Fibroblast of lung (primary cell): ENCODE measurements at regions not wholly inside any gene's neighbourhood (a gene's known extent, or its start where the extent isn't known, plus 50 kb on each side); places are given as distances from the start of the nearest gene placed in this dataset.

Experiments used
- DNase-seq, 2 donors: peaks; one replicate each; pipeline versions ENCODE4 v3.0.0 to v3.0.0-alpha.2; 2010; ENCODE audit warnings: low read depth in 2 of 2
- H2AFZ ChIP-seq: 2 replicates; pipeline ENCODE4 v1.5.1; 2012; ENCODE audit warnings: low read length, control low read depth, inconsistent platforms
- H3K27ac ChIP-seq: 2 replicates; pipeline ENCODE4 v1.5.1; 2011; ENCODE audit warnings: low read length, control low read depth; ENCODE audit not compliant: insufficient read depth
- H3K27me3 ChIP-seq: 2 replicates; pipeline ENCODE4 v1.5.1; 2011; ENCODE audit warnings: mild to moderate bottlenecking, low read length; ENCODE audit not compliant: control insufficient read depth, insufficient read depth
- H3K36me3 ChIP-seq: 2 replicates; pipeline ENCODE4 v1.5.1; 2011; ENCODE audit warnings: low read length; ENCODE audit not compliant: control insufficient read depth, insufficient read depth
- H3K4me1 ChIP-seq: 2 replicates; pipeline ENCODE4 v1.5.1; 2011; ENCODE audit warnings: low read length; ENCODE audit not compliant: control insufficient read depth, insufficient read depth; ENCODE audit errors: extremely low read depth
- H3K4me2 ChIP-seq: 2 replicates; pipeline ENCODE4 v1.5.1; 2011; ENCODE audit warnings: low read length, control low read depth; ENCODE audit not compliant: insufficient read depth; ENCODE audit errors: extremely low read depth
- H3K4me3 ChIP-seq, 4 experiments: fragments of 200-600 bp in 1 of 4; sonication (generic) in 1 of 4; replicated peaks in 1 of 4; 2 replicates each; pipeline ENCODE4 v1.5.1; 2011 to 2016; ENCODE audit warnings: low read length in 4 of 4, low read depth in 3 of 4, mild to moderate bottlenecking in 3 of 4, control low read depth in 2 of 4, inconsistent platforms in 1 of 4, mixed read lengths in 1 of 4; ENCODE audit not compliant: insufficient read depth in 1 of 4; ENCODE audit errors: control extremely low read depth in 1 of 4
- H3K79me2 ChIP-seq: 2 replicates; pipeline ENCODE4 v1.5.1; 2012; ENCODE audit warnings: mild to moderate bottlenecking, low read length, inconsistent platforms; ENCODE audit not compliant: control insufficient read depth, insufficient read depth
- H3K9ac ChIP-seq: 2 replicates; pipeline ENCODE4 v1.5.1; 2011; ENCODE audit warnings: mild to moderate bottlenecking, low read length, control low read depth; ENCODE audit not compliant: insufficient read depth
- H3K9me3 ChIP-seq: 2 replicates; pipeline ENCODE4 v1.5.1; 2012; ENCODE audit warnings: low read depth, low read length; ENCODE audit not compliant: control insufficient read depth, insufficient read depth
- H4K20me1 ChIP-seq: 2 replicates; pipeline ENCODE4 v1.5.1; 2011; ENCODE audit warnings: low read length; ENCODE audit not compliant: control insufficient read depth, insufficient read depth; ENCODE audit errors: extremely low read depth
- CTCF ChIP-seq, 2 donors: IDR thresholded peaks in 1 of 2; conservative IDR thresholded peaks in 1 of 2; 1 replicate in 1 of 2; 2 replicates in 1 of 2; pipeline ENCODE4 v1.5.1; 2011 to 2012; ENCODE audit warnings: low read length in 2 of 2, control low read depth in 1 of 2, inconsistent platforms in 1 of 2, low read depth in 1 of 2, mild to moderate bottlenecking in 1 of 2
- EZH2 ChIP-seq: IDR thresholded peaks from 2 replicates; pipeline ENCODE4 v1.5.1; 2012; ENCODE audit warnings: low read length, control low read depth, mild to moderate bottlenecking; ENCODE audit errors: missing control alignments

GRCh38 chr20:57087102-57087501 lies 179.3 kb downstream of the BMP7 start:
- H3K9ac ChIP-seq: no peak overlapping the region
- TF ChIP-seq CTCF (conservative IDR thresholded peaks at IDR 0.05 in 1 of 2, IDR thresholded peaks at IDR 0.05 in 1 of 2; ENCODE audit: low read depth in 1 of 2, low read length in 2 of 2): no peak
- no peak for TF ChIP-seq EZH2

GRCh38 chr20:57087705-57088104 lies 178.7 kb downstream of the BMP7 start:
- no peak for DNase-seq
- Histone ChIP-seq H3K27me3 (no peaks in the 10 kb centered on the region), H3K9ac (no peak overlapping the region), H3K4me2 (no peak overlapping the region), H3K4me3 (no peak overlapping the region), H3K9me3 (peaks cover 2% of the 10 kb centered on the region), H3K79me2 (no peaks in the 10 kb centered on the region), H3K27ac (no peak overlapping the region), H3K36me3 (no peaks in the 10 kb centered on the region), H2AFZ (no peak overlapping the region), H4K20me1 (no peaks in the 10 kb centered on the region), H3K4me1 (no peaks in the 10 kb centered on the region)
- no peak for TF ChIP-seq CTCF (conservative IDR thresholded peaks at IDR 0.05 in 1 of 2, IDR thresholded peaks at IDR 0.05 in 1 of 2; ENCODE audit: low read depth in 1 of 2, low read length in 2 of 2)
- no peak for TF ChIP-seq EZH2

More at GRCh38 chr20:57087102-57087501, 179.3 kb downstream of the BMP7 start:
- Histone ChIP-seq H3K79me2 (no peaks in the 10 kb centered on the region), H3K4me3 (no peak overlapping the region), H3K27ac (no peak overlapping the region), H3K4me2 (no peak overlapping the region), H2AFZ (no peak overlapping the region), H3K4me1 (no peaks in the 10 kb centered on the region), H4K20me1 (no peaks in the 10 kb centered on the region), H3K9me3 (peaks cover 2% of the 10 kb centered on the region), H3K36me3 (no peaks in the 10 kb centered on the region), H3K27me3 (no peaks in the 10 kb centered on the region)
- DNase-seq: no peak

- no peaks in the 10 kb centered on the region for H3K4me1 ChIP-seq
- no peak for TF ChIP-seq EZH2
- TF ChIP-seq CTCF (conservative IDR thresholded peaks at IDR 0.05 in 1 of 2, IDR thresholded peaks at IDR 0.05 in 1 of 2; ENCODE audit: low read depth in 1 of 2, low read length in 2 of 2): no peak
- no peaks in the 10 kb centered on the region for H3K9me3 ChIP-seq
- no peak overlapping the region for H3K27ac ChIP-seq
- DNase-seq: no peak
- no peaks in the 10 kb centered on the region for H3K79me2 ChIP-seq
- no peak overlapping the region for H3K9ac ChIP-seq
- H3K36me3 ChIP-seq: no peaks in the 10 kb centered on the region
- H3K4me2 ChIP-seq: no peak overlapping the region
- no peak overlapping the region for H2AFZ ChIP-seq
- H4K20me1 ChIP-seq: no peaks in the 10 kb centered on the region
- H3K27me3 ChIP-seq: no peaks in the 10 kb centered on the region
- no peak overlapping the region for H3K4me3 ChIP-seq
Observed at GRCh38 chr20:57088436-57088835, 178.0 kb downstream of the BMP7 start.
